HepG2 (cell line): ENCODE measurements at regions not wholly inside any gene's neighbourhood (a gene's known extent, or its start where the extent isn't known, plus 50 kb on each side); places are given as distances from the start of the nearest gene placed in this dataset.

Experiments
- ATF7-NPFF ChIP-seq: sonication (generic); formaldehyde crosslinking; IDR thresholded peaks from 2 replicates; pipeline ENCODE4 v1.8.1; 2023; ENCODE audit warnings: mild to moderate bottlenecking, low read depth, missing genetic modification reagents, moderate library complexity
- KDM2A ChIP-seq: sonication (generic); formaldehyde crosslinking; IDR thresholded peaks from 2 replicates; pipeline ENCODE4 v1.4.0; 2020; ENCODE audit warnings: low read depth, missing genetic modification reagents, borderline replicate concordance
- LCORL ChIP-seq, 2 experiments: fragments of 450-650 bp in 1 of 2; sonication (generic) in 1 of 2; formaldehyde crosslinking in 1 of 2; IDR thresholded peaks; 2 replicates each; pipeline versions ENCODE4 v1.5.0 to v1.6.1; 2017 to 2020; ENCODE audit warnings: antibody characterized with exemption in 1 of 2, missing genetic modification reagents in 1 of 2
- POLR2AphosphoS5 ChIP-seq: IDR thresholded peaks from 2 replicates; pipeline ENCODE4 v1.6.1; 2012; ENCODE audit warnings: low read depth, low read length
- RFX3 ChIP-seq: IDR thresholded peaks from 2 replicates; pipeline ENCODE4 v1.6.1; 2016; ENCODE audit warnings: missing biosample characterization, missing genetic modification reagents
- TBX2 ChIP-seq: sonication (generic); formaldehyde crosslinking; IDR thresholded peaks from 2 replicates; pipeline ENCODE4 v1.5.0; 2020; ENCODE audit warnings: missing genetic modification reagents, mild to moderate bottlenecking, borderline replicate concordance
- ZBTB7B ChIP-seq: sonication (generic); formaldehyde crosslinking; IDR thresholded peaks from 2 replicates; pipeline ENCODE4 v1.4.0; 2020; ENCODE audit warnings: missing genetic modification reagents
- ZNF484 ChIP-seq: sonication (generic); formaldehyde crosslinking; IDR thresholded peaks from 2 replicates; pipeline ENCODE4 v1.5.1; 2020; ENCODE audit warnings: mild to moderate bottlenecking, low read depth, missing genetic modification reagents, borderline replicate concordance
- ZNF598 ChIP-seq: sonication (generic); formaldehyde crosslinking; IDR thresholded peaks from 2 replicates; pipeline ENCODE4 v1.5.1; 2020; ENCODE audit warnings: mild to moderate bottlenecking, missing genetic modification reagents, borderline replicate concordance
- ZNF652 ChIP-seq: IDR thresholded peaks from 2 replicates; pipeline ENCODE4 v1.6.1; 2016; ENCODE audit warnings: low read depth, borderline replicate concordance
- ZNF773 ChIP-seq: sonication (generic); formaldehyde crosslinking; IDR thresholded peaks from 2 replicates; pipeline ENCODE4 v1.4.0; 2020; ENCODE audit warnings: missing genetic modification reagents, borderline replicate concordance
- TF ChIP-seq, protein P1 (sequence below): sonication (generic); formaldehyde crosslinking; conservative IDR thresholded peaks from 2 replicates; pipeline ENCODE4 v1.8.0; 2022; ENCODE audit warnings: mild to moderate bottlenecking, moderate library complexity, missing genetic modification reagents
- TF ChIP-seq, protein P2 (sequence below): sonication (generic); formaldehyde crosslinking; IDR thresholded peaks from 2 replicates; pipeline ENCODE4 v1.8.1; 2023; ENCODE audit warnings: missing genetic modification reagents, inconsistent platforms, borderline replicate concordance
- TF ChIP-seq, protein P3 (sequence below): IDR thresholded peaks from 2 replicates; pipeline ENCODE4 v1.4.0; 2020; ENCODE audit warnings: mild to moderate bottlenecking, missing genetic modification reagents
- TF ChIP-seq, protein P4 (sequence below): sonication (generic); formaldehyde crosslinking; IDR thresholded peaks from 2 replicates; pipeline ENCODE4 v1.5.0; 2020; ENCODE audit warnings: missing genetic modification reagents
- TF ChIP-seq, protein P5 (sequence below): sonication (generic); formaldehyde crosslinking; IDR thresholded peaks from 2 replicates; pipeline ENCODE4; 2020; ENCODE audit warnings: missing genetic modification reagents, mild to moderate bottlenecking, borderline replicate concordance

DNA sequence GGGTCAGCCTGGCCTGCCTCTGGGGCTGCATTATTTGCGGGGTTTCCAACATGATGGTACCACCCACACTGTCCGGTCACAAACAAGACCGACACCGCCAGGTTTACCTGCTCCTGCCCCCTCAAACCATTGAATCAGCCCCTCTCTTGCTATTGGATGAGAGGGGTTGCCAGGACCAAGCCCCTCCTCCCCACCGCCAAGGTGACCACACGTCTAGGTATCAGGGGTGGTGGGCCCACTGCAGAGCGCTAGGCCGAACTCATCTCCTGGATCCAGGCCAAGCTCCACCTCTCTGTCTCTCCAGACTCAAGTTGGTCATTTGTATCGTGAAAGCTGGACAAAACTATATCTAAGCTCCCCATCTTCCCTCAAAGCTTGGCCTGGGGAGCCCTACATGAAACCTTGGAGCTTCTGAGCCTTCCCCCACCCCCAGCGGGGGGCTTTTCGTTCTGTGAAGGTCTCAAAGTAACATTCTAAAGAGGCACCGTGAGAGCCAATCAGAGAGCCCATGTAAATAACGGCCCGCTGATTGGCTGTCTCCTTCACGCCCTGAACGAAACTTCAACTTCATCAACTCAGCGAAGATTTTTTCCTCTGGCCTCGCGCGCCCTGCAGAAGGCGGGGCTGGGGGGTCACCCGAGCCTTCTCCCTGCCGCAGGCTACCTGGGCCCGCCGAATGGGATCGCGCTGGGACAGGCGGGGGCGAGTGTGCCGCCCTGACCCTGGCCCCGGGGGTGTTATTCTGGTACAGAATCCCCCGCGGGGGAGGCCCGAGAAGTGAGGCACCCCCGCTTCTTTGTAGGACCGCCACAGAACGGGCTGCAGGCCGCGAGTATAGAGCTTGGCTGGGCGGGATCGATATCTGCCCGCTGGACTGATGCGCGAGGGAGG is 49.6 kb upstream of the PSD2 start (continued):
- TF ChIP-seq, protein P1, sequence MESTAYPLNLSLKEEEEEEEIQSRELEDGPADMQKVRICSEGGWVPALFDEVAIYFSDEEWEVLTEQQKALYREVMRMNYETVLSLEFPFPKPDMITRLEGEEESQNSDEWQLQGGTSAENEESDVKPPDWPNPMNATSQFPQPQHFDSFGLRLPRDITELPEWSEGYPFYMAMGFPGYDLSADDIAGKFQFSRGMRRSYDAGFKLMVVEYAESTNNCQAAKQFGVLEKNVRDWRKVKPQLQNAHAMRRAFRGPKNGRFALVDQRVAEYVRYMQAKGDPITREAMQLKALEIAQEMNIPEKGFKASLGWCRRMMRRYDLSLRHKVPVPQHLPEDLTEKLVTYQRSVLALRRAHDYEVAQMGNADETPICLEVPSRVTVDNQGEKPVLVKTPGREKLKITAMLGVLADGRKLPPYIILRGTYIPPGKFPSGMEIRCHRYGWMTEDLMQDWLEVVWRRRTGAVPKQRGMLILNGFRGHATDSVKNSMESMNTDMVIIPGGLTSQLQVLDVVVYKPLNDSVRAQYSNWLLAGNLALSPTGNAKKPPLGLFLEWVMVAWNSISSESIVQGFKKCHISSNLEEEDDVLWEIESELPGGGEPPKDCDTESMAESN (CRISPR knock-in tag) = peak; percentile 30; the same call in 1 of the 2 replicates
- TF ChIP-seq TBX2 (CRISPR knock-in tag) (peak; percentile 56; the same call in 1 of the 2 replicates), RFX3 (no peak), ZNF652 (CRISPR knock-in tag) (0 out of 2 replicates have a peak, but pooled peaks have one; percentile 15), ZNF484 (CRISPR knock-in tag) (no peak), ZNF773 (CRISPR knock-in tag) (0 out of 2 replicates have a peak, but pooled peaks have one; percentile 38), POLR2AphosphoS5 (peak; percentile 45), ATF7-NPFF (CRISPR knock-in tag) (peak; percentile 83; the same call in 1 of the 2 replicates), ZBTB7B (CRISPR knock-in tag) (peak; percentile 76; the same call in 1 of the 2 replicates), ZNF598 (CRISPR knock-in tag) (0 out of 2 replicates have a peak, but pooled peaks have one; percentile 12), KDM2A (CRISPR knock-in tag) (peak; percentile 56), LCORL (IDR thresholded peaks at IDR 0.05) (no peak), LCORL (CRISPR knock-in tag; IDR thresholded peaks at IDR 0.05) (0 out of 2 replicates have a peak, but pooled peaks have one; percentile 21)
- TF ChIP-seq, protein P2, sequence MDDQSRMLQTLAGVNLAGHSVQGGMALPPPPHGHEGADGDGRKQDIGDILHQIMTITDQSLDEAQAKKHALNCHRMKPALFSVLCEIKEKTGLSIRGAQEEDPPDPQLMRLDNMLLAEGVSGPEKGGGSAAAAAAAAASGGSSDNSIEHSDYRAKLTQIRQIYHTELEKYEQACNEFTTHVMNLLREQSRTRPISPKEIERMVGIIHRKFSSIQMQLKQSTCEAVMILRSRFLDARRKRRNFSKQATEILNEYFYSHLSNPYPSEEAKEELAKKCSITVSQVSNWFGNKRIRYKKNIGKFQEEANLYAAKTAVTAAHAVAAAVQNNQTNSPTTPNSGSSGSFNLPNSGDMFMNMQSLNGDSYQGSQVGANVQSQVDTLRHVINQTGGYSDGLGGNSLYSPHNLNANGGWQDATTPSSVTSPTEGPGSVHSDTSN = 0 out of 2 replicates have a peak, but pooled peaks have one; percentile 52
- TF ChIP-seq, protein P3, sequence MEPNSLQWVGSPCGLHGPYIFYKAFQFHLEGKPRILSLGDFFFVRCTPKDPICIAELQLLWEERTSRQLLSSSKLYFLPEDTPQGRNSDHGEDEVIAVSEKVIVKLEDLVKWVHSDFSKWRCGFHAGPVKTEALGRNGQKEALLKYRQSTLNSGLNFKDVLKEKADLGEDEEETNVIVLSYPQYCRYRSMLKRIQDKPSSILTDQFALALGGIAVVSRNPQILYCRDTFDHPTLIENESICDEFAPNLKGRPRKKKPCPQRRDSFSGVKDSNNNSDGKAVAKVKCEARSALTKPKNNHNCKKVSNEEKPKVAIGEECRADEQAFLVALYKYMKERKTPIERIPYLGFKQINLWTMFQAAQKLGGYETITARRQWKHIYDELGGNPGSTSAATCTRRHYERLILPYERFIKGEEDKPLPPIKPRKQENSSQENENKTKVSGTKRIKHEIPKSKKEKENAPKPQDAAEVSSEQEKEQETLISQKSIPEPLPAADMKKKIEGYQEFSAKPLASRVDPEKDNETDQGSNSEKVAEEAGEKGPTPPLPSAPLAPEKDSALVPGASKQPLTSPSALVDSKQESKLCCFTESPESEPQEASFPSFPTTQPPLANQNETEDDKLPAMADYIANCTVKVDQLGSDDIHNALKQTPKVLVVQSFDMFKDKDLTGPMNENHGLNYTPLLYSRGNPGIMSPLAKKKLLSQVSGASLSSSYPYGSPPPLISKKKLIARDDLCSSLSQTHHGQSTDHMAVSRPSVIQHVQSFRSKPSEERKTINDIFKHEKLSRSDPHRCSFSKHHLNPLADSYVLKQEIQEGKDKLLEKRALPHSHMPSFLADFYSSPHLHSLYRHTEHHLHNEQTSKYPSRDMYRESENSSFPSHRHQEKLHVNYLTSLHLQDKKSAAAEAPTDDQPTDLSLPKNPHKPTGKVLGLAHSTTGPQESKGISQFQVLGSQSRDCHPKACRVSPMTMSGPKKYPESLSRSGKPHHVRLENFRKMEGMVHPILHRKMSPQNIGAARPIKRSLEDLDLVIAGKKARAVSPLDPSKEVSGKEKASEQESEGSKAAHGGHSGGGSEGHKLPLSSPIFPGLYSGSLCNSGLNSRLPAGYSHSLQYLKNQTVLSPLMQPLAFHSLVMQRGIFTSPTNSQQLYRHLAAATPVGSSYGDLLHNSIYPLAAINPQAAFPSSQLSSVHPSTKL (CRISPR knock-in tag) = peak; percentile 43
- TF ChIP-seq, protein P4, sequence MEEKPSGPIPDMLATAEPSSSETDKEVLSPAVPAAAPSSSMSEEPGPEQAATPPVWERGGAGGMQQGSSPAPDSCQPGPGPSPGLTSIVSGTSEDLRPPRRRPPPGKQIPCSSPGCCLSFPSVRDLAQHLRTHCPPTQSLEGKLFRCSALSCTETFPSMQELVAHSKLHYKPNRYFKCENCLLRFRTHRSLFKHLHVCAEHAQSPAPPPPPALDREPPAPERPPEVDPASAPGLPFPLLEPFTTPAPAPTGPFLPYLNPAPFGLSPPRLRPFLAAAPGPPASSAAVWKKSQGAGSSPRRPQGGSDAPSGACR (CRISPR knock-in tag) = 0 out of 2 replicates have a peak, but pooled peaks have one; percentile 30
- TF ChIP-seq, protein P5, sequence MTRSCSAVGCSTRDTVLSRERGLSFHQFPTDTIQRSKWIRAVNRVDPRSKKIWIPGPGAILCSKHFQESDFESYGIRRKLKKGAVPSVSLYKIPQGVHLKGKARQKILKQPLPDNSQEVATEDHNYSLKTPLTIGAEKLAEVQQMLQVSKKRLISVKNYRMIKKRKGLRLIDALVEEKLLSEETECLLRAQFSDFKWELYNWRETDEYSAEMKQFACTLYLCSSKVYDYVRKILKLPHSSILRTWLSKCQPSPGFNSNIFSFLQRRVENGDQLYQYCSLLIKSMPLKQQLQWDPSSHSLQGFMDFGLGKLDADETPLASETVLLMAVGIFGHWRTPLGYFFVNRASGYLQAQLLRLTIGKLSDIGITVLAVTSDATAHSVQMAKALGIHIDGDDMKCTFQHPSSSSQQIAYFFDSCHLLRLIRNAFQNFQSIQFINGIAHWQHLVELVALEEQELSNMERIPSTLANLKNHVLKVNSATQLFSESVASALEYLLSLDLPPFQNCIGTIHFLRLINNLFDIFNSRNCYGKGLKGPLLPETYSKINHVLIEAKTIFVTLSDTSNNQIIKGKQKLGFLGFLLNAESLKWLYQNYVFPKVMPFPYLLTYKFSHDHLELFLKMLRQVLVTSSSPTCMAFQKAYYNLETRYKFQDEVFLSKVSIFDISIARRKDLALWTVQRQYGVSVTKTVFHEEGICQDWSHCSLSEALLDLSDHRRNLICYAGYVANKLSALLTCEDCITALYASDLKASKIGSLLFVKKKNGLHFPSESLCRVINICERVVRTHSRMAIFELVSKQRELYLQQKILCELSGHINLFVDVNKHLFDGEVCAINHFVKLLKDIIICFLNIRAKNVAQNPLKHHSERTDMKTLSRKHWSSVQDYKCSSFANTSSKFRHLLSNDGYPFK (CRISPR knock-in tag) = no peak; the same call in 1 of the 2 replicates
